Hepatocyte (in vitro differentiated cells): ENCODE measurements at regions not wholly inside any gene's neighbourhood (a gene's known extent, or its start where the extent isn't known, plus 50 kb on each side); places are given as distances from the start of the nearest gene placed in this dataset.

Experiments
- DNase-seq: peaks from one replicate; pipeline ENCODE4 v3.0.0-alpha.2; 2016; ENCODE audit warnings: low spot score
- H2AFZ ChIP-seq: fragments of 200-600 bp; sonication (generic); 2 replicates; pipeline ENCODE4 v1.6.0; 2016; ENCODE audit warnings: antibody characterized with exemption, mild to moderate bottlenecking
- H3K27ac ChIP-seq: fragments of 200-600 bp; sonication (generic); 2 replicates; pipeline ENCODE4 v1.5.1; 2016; ENCODE audit warnings: mild to moderate bottlenecking
- H3K27me3 ChIP-seq: fragments of 200-600 bp; sonication (generic); 2 replicates; pipeline ENCODE4 v1.6.1; 2016
- H3K36me3 ChIP-seq: fragments of 200-600 bp; sonication (generic); replicated peaks from 2 replicates; pipeline ENCODE4 v1.5.1; 2016; ENCODE audit warnings: low read depth; ENCODE audit not compliant: insufficient read depth
- H3K4me1 ChIP-seq: fragments of 200-600 bp; sonication (generic); 2 replicates; pipeline ENCODE4 v1.5.1; 2016; ENCODE audit warnings: mild to moderate bottlenecking, moderate library complexity; ENCODE audit not compliant: insufficient read depth
- H3K4me2 ChIP-seq: fragments of 200-600 bp; sonication (generic); 2 replicates; pipeline ENCODE4 v1.6.0; 2016
- H3K4me3 ChIP-seq: fragments of 200-600 bp; sonication (generic); 2 replicates; pipeline ENCODE4 v1.5.1; 2016; ENCODE audit warnings: mild to moderate bottlenecking
- H3K79me2 ChIP-seq: fragments of 200-600 bp; sonication (generic); 2 replicates; pipeline ENCODE4 v1.6.0; 2017; ENCODE audit warnings: mild to moderate bottlenecking
- H3K9me2 ChIP-seq: fragments of 200-600 bp; sonication (generic); replicated peaks from 2 replicates; pipeline ENCODE4 v1.6.0; 2017; ENCODE audit warnings: mild to moderate bottlenecking; ENCODE audit not compliant: insufficient read depth
- H3K9me3 ChIP-seq: fragments of 200-600 bp; sonication (generic); 2 replicates; pipeline ENCODE4 v1.5.1; 2016; ENCODE audit warnings: low read depth, mild to moderate bottlenecking
- H4K20me1 ChIP-seq: fragments of 200-600 bp; sonication (generic); 2 replicates; pipeline ENCODE4 v1.6.0; 2016; ENCODE audit warnings: mild to moderate bottlenecking; ENCODE audit not compliant: insufficient read depth, poor library complexity, severe bottlenecking
- CTCF ChIP-seq: fragments of 200-600 bp; sonication (generic); IDR thresholded peaks from 2 replicates; pipeline ENCODE4 v1.5.1; 2016; ENCODE audit warnings: antibody characterized with exemption, mild to moderate bottlenecking; ENCODE audit not compliant: poor library complexity
- EZH2 ChIP-seq: fragments of 200-600 bp; sonication (generic); IDR thresholded peaks from 2 replicates; pipeline ENCODE4 v1.6.1; 2016; ENCODE audit warnings: antibody characterized with exemption, mild to moderate bottlenecking, borderline replicate concordance
- EZH2phosphoT487 ChIP-seq: fragments of 200-600 bp; sonication (generic); IDR thresholded peaks from one replicate; pipeline ENCODE4 v1.6.1; 2018; ENCODE audit warnings: antibody characterized with exemption, mild to moderate bottlenecking, low read depth, moderate library complexity; ENCODE audit not compliant: unreplicated experiment, severe bottlenecking
- WGBS: methylation state at CpG from one replicate; pipeline ENCODE4 v1.1.6; 2016; ENCODE audit warnings: low lambda C conversion rate; ENCODE audit errors: missing lambda C conversion rate; 5-methylcytosine and 5-hydroxymethylcytosine counted together

GRCh38 chr5:155079698-155080097 lies 66.1 kb downstream of the KIF4B start:
- no peaks in the 10 kb centered on the region for H3K36me3 ChIP-seq
- H3K9me2 ChIP-seq, result no peaks in the 10 kb centered on the region
- 80% methylated on average over 3 of the region's 3 CpGs for WGBS
- no peaks in the 10 kb centered on the region for H3K79me2 ChIP-seq
- no peaks in the 10 kb centered on the region for H3K27me3 ChIP-seq
- H4K20me1 ChIP-seq, result no peaks in the 10 kb centered on the region
- DNase-seq, result no peak
- H3K27ac ChIP-seq, result no peak overlapping the region
- no peak overlapping the region for H2AFZ ChIP-seq
- H3K4me1 ChIP-seq, result no peaks in the 10 kb centered on the region
- no peak overlapping the region for H3K4me2 ChIP-seq
- H3K9me3 ChIP-seq, result no peaks in the 10 kb centered on the region
- no peak overlapping the region for H3K4me3 ChIP-seq
- TF ChIP-seq EZH2phosphoT487, result no peak

- Histone ChIP-seq H3K36me3 (no peaks in the 10 kb centered on the region), H3K27me3 (no peaks in the 10 kb centered on the region), H3K9me3 (no peaks in the 10 kb centered on the region), H3K4me3 (no peak overlapping the region), H2AFZ (no peak overlapping the region), H3K4me1 (no peaks in the 10 kb centered on the region), H3K79me2 (no peaks in the 10 kb centered on the region), H3K4me2 (no peak overlapping the region), H3K9me2 (no peaks in the 10 kb centered on the region), H4K20me1 (no peaks in the 10 kb centered on the region), H3K27ac (no peak overlapping the region)
- 65% methylated on average over 3 of the region's 3 CpGs for WGBS
- TF ChIP-seq EZH2 (no peak), CTCF (no peak), EZH2phosphoT487 (no peak)
- no peak for DNase-seq
Measured at GRCh38 chr5:155080721-155081120, 67.2 kb downstream of the KIF4B start.

- no peak overlapping the region for H3K27ac ChIP-seq
- TF ChIP-seq CTCF, result no peak
- H3K9me3 ChIP-seq, result no peaks in the 10 kb centered on the region
- H3K36me3 ChIP-seq, result no peaks in the 10 kb centered on the region
- H3K79me2 ChIP-seq, result no peaks in the 10 kb centered on the region
- no peak overlapping the region for H2AFZ ChIP-seq
- H4K20me1 ChIP-seq, result no peaks in the 10 kb centered on the region
- no peak overlapping the region for H3K4me3 ChIP-seq
- H3K4me2 ChIP-seq, result no peak overlapping the region
- H3K27me3 ChIP-seq, result no peaks in the 10 kb centered on the region
- no peaks in the 10 kb centered on the region for H3K9me2 ChIP-seq
- DNase-seq, result no peak
- WGBS, result 88% methylated on average over 3 of the region's 3 CpGs
- no peaks in the 10 kb centered on the region for H3K4me1 ChIP-seq
Measured at GRCh38 chr5:155081618-155082017, 68.1 kb downstream of the KIF4B start.

GRCh38 chr5:155082401-155082800 lies 68.8 kb downstream of the KIF4B start:
- no peak overlapping the region for H2AFZ ChIP-seq

More at GRCh38 chr5:155082401-155082800, 68.8 kb downstream of the KIF4B start:
- 70% methylated on average over 4 of the region's 4 CpGs for WGBS
- Histone ChIP-seq H3K36me3 (no peaks in the 10 kb centered on the region), H3K27me3 (no peaks in the 10 kb centered on the region), H3K9me2 (no peaks in the 10 kb centered on the region), H3K4me1 (no peaks in the 10 kb centered on the region), H3K9me3 (no peaks in the 10 kb centered on the region), H3K79me2 (no peaks in the 10 kb centered on the region), H3K4me2 (no peak overlapping the region), H3K27ac (no peak overlapping the region), H4K20me1 (no peaks in the 10 kb centered on the region), H3K4me3 (no peak overlapping the region)
- DNase-seq, result no peak
- no peak for TF ChIP-seq EZH2
